ENCODE measurements at regions not wholly inside any gene's neighbourhood (a gene's known extent, or its start where the extent isn't known, plus 50 kb on each side); places are given as distances from the start of the nearest gene placed in this dataset.

DNA sequence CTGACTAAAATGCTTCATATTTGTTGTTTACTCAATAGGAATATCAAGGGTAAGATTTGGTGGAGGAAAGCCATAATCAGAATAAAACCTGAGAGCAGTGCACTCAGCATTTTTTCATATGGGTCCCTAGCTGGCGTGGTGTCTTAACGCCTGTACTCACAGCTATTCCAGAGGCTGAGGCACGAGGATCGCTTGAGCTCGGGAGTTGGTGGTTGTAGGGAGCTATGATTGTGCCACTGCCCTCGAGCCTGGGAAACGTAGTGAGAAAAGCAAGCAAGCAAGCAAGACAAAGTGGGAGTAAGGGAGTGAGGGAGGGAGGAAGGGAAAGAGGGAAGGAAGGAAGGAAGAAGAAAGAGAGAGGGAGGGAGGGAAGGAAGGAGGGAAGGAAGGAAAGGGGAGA lies 242.5 kb downstream of the OR4C45 start:
- TF ChIP-seq, protein P1, sequence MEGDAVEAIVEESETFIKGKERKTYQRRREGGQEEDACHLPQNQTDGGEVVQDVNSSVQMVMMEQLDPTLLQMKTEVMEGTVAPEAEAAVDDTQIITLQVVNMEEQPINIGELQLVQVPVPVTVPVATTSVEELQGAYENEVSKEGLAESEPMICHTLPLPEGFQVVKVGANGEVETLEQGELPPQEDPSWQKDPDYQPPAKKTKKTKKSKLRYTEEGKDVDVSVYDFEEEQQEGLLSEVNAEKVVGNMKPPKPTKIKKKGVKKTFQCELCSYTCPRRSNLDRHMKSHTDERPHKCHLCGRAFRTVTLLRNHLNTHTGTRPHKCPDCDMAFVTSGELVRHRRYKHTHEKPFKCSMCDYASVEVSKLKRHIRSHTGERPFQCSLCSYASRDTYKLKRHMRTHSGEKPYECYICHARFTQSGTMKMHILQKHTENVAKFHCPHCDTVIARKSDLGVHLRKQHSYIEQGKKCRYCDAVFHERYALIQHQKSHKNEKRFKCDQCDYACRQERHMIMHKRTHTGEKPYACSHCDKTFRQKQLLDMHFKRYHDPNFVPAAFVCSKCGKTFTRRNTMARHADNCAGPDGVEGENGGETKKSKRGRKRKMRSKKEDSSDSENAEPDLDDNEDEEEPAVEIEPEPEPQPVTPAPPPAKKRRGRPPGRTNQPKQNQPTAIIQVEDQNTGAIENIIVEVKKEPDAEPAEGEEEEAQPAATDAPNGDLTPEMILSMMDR (IDR thresholded peaks at IDR 0.05) = no peak
- TF ChIP-seq POLR2A (IDR thresholded peaks at IDR 0.05) = no peak
